Skeletal muscle satellite cell (primary cell): ENCODE measurements at regions not wholly inside any gene's neighbourhood (a gene's known extent, or its start where the extent isn't known, plus 50 kb on each side); places are given as distances from the start of the nearest gene placed in this dataset.

Source experiments
- H3K27me3 ChIP-seq: 2 replicates; pipeline ENCODE4 v1.7.0; 2013; ENCODE audit warnings: low read length; ENCODE audit not compliant: control insufficient read depth, insufficient read depth
- H3K36me3 ChIP-seq: 2 replicates; pipeline ENCODE4 v1.7.0; 2013; ENCODE audit warnings: mild to moderate bottlenecking, control low read depth, low read length; ENCODE audit not compliant: insufficient read depth
- H3K4me1 ChIP-seq: 2 replicates; pipeline ENCODE4 v1.7.0; 2013; ENCODE audit warnings: low read length; ENCODE audit not compliant: control insufficient read depth, insufficient read depth
- H3K4me2 ChIP-seq: 2 replicates; pipeline ENCODE4 v1.7.0; 2013; ENCODE audit warnings: mild to moderate bottlenecking, low read length
- H3K4me3 ChIP-seq: 2 replicates; pipeline ENCODE4 v1.7.0; 2013; ENCODE audit warnings: low read length
- H3K9ac ChIP-seq: 2 replicates; pipeline ENCODE4 v1.7.0; 2013; ENCODE audit warnings: mild to moderate bottlenecking, low read depth, low read length, moderate library complexity
- H3K9me3 ChIP-seq: replicated peaks from 2 replicates; pipeline ENCODE4 v1.7.0; 2013; ENCODE audit warnings: mild to moderate bottlenecking, control low read depth, low read length

DNA sequence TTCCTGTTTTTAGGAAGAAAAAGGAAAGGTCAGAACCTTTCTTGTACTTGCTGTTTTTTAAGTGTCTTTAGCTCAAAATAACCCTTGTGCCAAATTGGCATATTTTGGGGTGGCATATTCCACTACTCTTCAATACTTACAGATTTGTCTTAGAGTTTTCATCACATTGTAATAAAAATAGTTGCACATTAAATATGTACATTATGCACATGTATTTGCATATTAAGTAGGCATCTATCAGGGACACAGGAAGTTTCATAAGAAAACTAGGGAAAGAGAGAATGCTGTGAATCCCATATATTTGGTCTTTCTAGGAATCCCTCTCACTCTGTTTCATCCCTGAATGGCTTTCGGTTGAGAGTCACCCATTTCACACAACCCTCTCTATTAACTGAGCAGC lies 139.6 kb downstream of the LARP7 start:
- H3K9ac ChIP-seq = no peak overlapping the region
- H3K36me3 ChIP-seq = no peaks in the 10 kb centered on the region
- no peaks in the 10 kb centered on the region for H3K27me3 ChIP-seq
- H3K4me3 ChIP-seq = no peak overlapping the region
- no peaks in the 10 kb centered on the region for H3K4me1 ChIP-seq
- H3K4me2 ChIP-seq = no peak overlapping the region
- H3K9me3 ChIP-seq = no peaks in the 10 kb centered on the region

DNA sequence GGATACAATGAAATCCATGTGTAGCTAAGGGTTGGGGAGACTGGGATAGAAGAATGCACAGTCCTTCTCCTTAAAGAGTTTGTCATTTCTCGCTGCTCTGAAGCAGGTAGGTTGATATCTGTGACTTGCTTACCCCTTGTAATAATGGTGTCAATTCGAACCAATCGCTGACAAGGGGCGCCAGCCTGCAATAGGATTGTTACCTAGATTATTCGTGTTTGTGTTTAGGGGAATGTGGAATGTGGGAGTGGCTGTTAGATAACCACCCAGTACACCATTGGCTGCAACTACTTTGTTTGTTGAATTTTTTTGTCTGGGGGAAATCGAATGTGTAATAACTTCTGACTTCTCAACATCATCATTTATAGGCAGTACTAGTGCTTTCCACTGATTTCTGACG lies 141.6 kb downstream of the LARP7 start:
- H3K4me1 ChIP-seq = no peaks in the 10 kb centered on the region
- H3K27me3 ChIP-seq = no peaks in the 10 kb centered on the region
- no peak overlapping the region for H3K4me3 ChIP-seq
- no peaks in the 10 kb centered on the region for H3K9me3 ChIP-seq
- H3K4me2 ChIP-seq = no peak overlapping the region
- H3K9ac ChIP-seq = no peak overlapping the region
- no peaks in the 10 kb centered on the region for H3K36me3 ChIP-seq

DNA sequence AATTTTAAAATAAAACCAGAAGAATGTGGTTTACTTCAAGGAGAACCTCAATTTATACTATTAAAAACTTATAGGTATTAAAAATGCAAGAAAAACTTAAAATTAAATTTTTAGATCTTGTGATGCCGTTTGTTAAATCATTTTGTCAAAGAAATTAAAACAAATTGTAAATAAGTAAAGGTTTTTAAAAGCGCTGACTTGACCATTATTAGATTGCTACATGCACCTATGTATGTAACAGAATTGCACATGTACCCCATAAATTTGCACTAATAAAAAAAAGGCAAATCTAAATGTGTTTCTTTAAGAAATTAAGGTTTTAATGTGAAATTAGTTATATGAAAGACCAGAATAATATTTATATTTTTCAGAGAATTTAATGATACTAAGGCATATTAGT lies 156.1 kb downstream of the LARP7 start:
- peaks cover 5% of the 10 kb centered on the region for H3K27me3 ChIP-seq
- no peak overlapping the region for H3K9ac ChIP-seq
- no peaks in the 10 kb centered on the region for H3K36me3 ChIP-seq
- no peaks in the 10 kb centered on the region for H3K9me3 ChIP-seq
- no peak overlapping the region for H3K4me3 ChIP-seq
- H3K4me1 ChIP-seq = no peaks in the 10 kb centered on the region
- H3K4me2 ChIP-seq = no peak overlapping the region

DNA sequence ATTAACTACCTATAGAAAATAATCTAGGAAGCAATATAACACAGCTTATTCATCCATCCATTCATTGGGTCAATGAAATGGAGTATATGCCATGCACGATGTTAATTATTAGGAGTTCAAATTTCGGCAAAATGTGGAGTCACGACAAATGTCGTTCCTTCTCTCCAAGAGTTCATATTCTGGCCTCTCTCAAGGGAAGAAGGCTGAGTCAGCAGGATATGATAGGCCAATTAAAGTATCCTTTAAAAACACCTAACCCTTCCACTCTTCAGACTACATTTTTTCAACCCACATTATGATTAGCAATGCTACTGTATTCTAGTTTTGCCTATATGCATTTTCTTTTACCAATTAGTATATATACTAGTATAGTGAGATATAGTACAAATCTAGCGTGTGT lies 163.1 kb downstream of the LARP7 start:
- Histone ChIP-seq H3K36me3 (no peaks in the 10 kb centered on the region), H3K27me3 (peaks cover 6% of the 10 kb centered on the region), H3K4me3 (no peak overlapping the region), H3K9me3 (no peaks in the 10 kb centered on the region), H3K4me2 (no peak overlapping the region), H3K4me1 (no peaks in the 10 kb centered on the region), H3K9ac (no peak overlapping the region)

DNA sequence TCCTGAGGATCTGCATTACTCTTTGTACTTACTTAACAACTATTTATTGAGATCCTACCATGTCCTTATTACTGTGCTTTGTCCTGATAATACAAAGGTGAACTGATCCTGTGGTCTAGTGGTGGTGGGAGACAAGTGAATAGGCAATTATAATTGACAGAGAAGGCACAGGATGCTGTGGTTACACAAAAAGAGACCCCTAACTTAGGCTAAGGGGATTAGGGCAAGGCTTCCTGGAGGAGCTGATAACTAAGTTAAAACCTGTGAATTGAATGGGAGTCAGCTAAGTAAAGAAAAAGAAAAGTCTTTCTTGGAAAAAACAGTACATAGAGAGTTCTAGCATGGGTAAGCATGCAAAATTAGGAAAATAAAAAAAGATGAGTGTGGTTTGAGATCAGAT lies 164.4 kb downstream of the LARP7 start:
- H3K9ac ChIP-seq = no peak overlapping the region
- H3K4me2 ChIP-seq = no peak overlapping the region
- H3K27me3 ChIP-seq = peaks cover 3% of the 10 kb centered on the region
- H3K9me3 ChIP-seq = no peaks in the 10 kb centered on the region
- no peaks in the 10 kb centered on the region for H3K36me3 ChIP-seq
- H3K4me3 ChIP-seq = no peak overlapping the region
- no peaks in the 10 kb centered on the region for H3K4me1 ChIP-seq

DNA sequence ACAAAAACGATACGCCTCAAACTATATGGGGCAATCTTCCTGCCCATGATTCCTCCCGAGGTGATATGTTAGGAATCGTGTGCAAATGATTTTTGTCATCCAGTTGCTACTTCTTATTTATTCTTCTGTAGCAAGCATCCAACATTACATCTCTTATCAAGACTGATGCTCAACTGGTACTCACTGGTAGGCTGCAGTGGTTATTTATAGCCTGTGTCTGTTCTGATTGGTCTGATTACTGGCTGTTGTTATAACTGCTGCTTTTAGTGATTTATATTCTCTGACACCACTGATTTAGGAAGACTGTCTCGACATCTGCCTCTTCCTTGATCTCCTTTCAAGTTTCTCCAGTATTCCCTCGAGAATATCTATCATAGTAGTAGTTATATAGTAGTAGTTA lies 165.8 kb downstream of the LARP7 start:
- H3K4me3 ChIP-seq = no peak overlapping the region
- no peak overlapping the region for H3K4me2 ChIP-seq
- H3K27me3 ChIP-seq = peaks cover 3% of the 10 kb centered on the region
- H3K4me1 ChIP-seq = no peaks in the 10 kb centered on the region
- H3K9ac ChIP-seq = no peak overlapping the region
- no peaks in the 10 kb centered on the region for H3K9me3 ChIP-seq
- no peaks in the 10 kb centered on the region for H3K36me3 ChIP-seq

DNA sequence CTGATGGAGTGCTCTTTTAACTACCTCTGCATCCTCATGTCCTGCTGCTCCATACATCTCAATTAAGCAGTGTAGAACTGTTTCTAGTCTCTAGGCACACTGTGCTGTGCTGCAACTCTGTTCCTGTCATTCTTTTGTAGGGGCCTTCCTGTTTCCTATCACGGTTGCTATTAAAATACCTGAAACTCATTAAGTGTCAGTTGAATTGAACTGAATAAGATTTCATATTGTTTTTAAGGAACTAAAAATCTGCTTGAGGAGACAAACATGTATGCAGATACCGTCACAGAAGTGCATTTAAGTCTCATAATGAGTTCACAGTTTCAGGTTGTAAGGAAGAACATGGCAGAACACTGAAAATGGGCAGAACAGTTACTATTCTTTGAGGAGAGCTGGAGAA lies 170.1 kb downstream of the LARP7 start:
- H3K9me3 ChIP-seq = no peaks in the 10 kb centered on the region

DNA sequence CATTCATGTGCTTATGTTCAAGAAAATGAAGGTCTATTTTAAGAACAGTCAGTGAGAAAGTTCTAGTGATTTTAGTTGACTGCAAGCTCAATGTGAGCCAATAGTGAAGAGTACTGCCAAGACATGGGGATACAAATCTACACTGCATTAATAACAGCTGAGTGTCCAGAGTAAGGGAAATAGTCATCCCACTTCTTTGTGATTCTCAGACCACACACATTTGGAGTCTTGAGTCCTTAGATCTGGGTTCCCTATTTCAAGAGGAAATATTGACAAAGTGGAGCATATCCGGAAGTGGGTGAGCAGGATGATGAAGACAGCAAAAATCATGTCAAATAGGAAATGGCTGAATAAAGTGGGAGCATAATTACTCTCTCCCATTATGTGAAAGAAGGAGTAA lies 171.1 kb downstream of the LARP7 start:
- Histone ChIP-seq H3K4me1 (no peaks in the 10 kb centered on the region), H3K9me3 (no peaks in the 10 kb centered on the region), H3K4me3 (no peak overlapping the region)

More for the DNA sequence above, 170.1 kb downstream of the LARP7 start:
- Histone ChIP-seq H3K4me2 (no peak overlapping the region), H3K9ac (no peak overlapping the region), H3K4me3 (no peak overlapping the region), H3K36me3 (no peaks in the 10 kb centered on the region), H3K4me1 (no peaks in the 10 kb centered on the region), H3K27me3 (no peaks in the 10 kb centered on the region)

DNA sequence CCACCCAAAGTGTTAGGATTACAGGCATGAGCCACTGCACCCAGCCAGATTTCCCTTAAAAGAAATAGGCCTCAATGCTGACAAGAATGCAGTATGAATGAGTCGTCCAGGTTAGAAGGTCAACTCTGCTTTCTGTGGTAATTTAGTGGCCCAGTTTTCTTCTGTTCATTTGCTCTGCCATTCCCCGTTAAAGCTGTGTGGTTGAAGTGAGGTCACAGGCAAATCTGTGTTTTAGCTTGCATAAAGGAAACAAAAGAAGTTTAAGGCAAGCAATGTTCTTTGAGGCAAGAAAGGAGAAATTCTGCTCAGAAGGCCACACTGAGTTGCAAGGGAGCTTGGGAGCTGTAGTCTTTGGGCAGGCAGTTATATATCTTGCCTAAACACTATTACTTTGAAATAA lies 176.8 kb downstream of the LARP7 start:
- no peak overlapping the region for H3K9ac ChIP-seq
- H3K4me2 ChIP-seq = no peak overlapping the region
- no peaks in the 10 kb centered on the region for H3K27me3 ChIP-seq
- no peaks in the 10 kb centered on the region for H3K9me3 ChIP-seq
- no peak overlapping the region for H3K4me3 ChIP-seq
- H3K36me3 ChIP-seq = no peaks in the 10 kb centered on the region
- H3K4me1 ChIP-seq = peaks cover 2% of the 10 kb centered on the region

More for the DNA sequence above, 171.1 kb downstream of the LARP7 start:
- Histone ChIP-seq H3K36me3 (no peaks in the 10 kb centered on the region), H3K9ac (no peak overlapping the region), H3K4me2 (no peak overlapping the region), H3K27me3 (no peaks in the 10 kb centered on the region)

DNA sequence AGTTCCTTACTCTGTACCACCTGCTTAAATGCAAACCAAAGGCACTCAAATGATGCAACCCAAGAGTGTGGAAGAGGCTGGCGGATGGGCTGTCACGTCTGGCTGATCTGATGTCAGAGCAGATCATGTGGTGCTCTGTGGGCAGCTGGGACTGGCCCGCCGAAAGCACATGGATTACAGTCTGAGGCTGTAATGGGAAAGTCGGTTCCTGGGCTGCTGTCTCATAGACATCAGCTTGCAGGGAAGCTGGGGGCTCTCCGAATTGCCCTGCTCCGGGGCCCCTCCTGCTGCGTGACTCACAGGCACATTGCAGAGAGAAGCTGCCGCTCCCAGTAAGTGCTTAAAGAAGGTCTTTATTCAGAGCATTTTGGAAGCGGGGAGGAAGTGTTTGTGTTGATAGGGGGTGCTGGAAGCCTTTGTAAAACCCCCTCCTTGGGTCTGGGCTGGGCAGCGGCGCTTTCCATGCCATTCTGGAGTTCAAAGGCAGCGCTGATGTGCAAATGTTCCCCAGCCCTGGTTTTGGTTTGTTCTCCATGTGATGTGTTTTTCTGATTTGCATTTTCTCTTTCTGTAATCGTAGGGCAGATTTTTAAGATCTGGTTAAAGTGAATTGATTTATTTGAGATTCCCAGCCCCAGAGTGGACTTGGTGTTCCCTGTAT lies 181.1 kb downstream of the LARP7 start:
- H3K4me2 ChIP-seq = peak overlapping the region; percentile 80
- H3K4me3 ChIP-seq = peak overlapping the region; percentile 67
- H3K36me3 ChIP-seq = no peaks in the 10 kb centered on the region
- H3K27me3 ChIP-seq = no peaks in the 10 kb centered on the region
- peaks cover 2% of the 10 kb centered on the region for H3K4me1 ChIP-seq
- peak overlapping the region; percentile 76 for H3K9ac ChIP-seq
- H3K9me3 ChIP-seq = no peaks in the 10 kb centered on the region

DNA sequence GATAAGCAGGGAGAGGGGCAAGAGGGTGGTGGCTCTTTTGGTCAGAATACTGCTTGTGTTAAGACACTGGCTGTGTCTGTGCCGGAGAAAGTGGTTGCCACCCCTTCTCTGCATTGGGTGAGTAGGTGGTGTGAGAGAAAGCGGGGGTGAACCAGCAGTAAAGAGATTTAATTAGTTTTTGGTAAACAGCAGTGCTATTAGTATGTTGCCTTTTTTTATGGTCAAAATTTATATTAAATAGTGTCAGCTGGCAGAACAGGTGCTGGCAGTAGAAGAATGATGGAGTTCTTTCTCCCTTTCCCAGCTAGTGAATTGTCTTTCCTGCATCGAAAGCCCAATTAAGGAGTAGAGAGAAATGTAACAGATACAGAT lies 181.6 kb downstream of the LARP7 start:
- peaks cover 2% of the 10 kb centered on the region for H3K4me1 ChIP-seq
- peak overlapping the region; percentile 76 for H3K9ac ChIP-seq

DNA sequence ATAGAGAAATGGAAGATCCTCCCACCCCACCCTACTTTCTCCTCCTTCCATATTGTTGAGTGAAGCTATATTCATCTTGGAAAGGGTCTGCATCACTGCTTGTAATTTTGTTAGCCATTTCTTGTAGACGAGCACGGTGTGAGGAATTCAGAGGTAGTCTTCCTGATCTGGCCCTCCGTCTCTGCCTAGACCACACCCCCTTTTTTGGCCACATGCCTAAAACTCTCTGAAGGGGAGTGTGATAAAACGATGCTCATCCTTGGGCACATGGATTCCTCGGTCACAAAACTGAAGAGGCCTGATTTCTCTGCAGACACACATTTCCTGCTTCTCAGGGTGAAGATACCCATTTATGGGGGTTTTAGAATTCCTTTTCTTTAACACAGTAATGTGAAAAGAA lies 182.8 kb downstream of the LARP7 start:
- Histone ChIP-seq H3K4me2 (no peak overlapping the region), H3K9ac (no peak overlapping the region)

More for the DNA sequence above, 181.6 kb downstream of the LARP7 start:
- Histone ChIP-seq H3K4me2 (peak overlapping the region; percentile 80), H3K4me3 (peak overlapping the region; percentile 67), H3K27me3 (no peaks in the 10 kb centered on the region), H3K9me3 (no peaks in the 10 kb centered on the region), H3K36me3 (no peaks in the 10 kb centered on the region)

More for the DNA sequence above, 182.8 kb downstream of the LARP7 start:
- Histone ChIP-seq H3K36me3 (no peaks in the 10 kb centered on the region), H3K27me3 (no peaks in the 10 kb centered on the region), H3K9me3 (no peaks in the 10 kb centered on the region), H3K4me1 (no peaks in the 10 kb centered on the region), H3K4me3 (no peak overlapping the region)
